ENCODE measurements at regions not wholly inside any gene's neighbourhood (a gene's known extent, or its start where the extent isn't known, plus 50 kb on each side); places are given as distances from the start of the nearest gene placed in this dataset.

DNA sequence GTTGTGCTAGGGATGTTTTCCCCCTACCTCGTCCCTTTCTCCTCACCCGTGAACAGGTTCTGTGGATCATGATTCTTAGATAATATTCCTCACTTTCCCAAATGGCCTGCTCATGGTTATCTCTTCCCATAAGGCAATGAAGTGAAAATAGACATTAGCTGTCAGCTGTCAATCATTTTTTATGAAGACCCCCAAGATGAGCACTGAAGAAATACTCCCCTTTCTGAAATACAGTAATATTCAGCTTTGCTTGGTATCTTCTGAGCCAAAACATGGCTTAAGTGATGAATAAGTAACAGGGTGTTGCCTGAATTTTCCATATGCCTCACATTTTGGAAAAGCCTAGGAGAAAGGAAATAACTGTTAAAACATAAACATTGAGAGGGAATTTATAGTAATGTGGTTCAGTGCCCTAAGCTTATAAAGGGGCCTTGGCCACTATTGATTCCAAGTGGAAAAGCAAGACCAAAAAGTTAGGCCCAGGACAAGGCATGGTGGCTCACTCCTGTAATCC, 70.7 kb upstream of the NAP1L1 start:
- no peak for TF ChIP-seq EZH2 (IDR thresholded peaks at IDR 0.05)
- TF ChIP-seq POLR2AphosphoS5 (IDR thresholded peaks at IDR 0.05; ENCODE audit: borderline replicate concordance, low read depth, low read length): no peak
- TF ChIP-seq FOXP2 (optimal IDR thresholded peaks at IDR 0.05; ENCODE audit: control extremely low read depth, extremely low read length, insufficient read depth): no peak
